ENCODE measurements at regions not wholly inside any gene's neighbourhood (a gene's known extent, or its start where the extent isn't known, plus 50 kb on each side); places are given as distances from the start of the nearest gene placed in this dataset.
"Not testable (repeated sequence)": the region's sequence is repeated elsewhere in the genome, so short reads cannot be mapped to it uniquely, and the experiment has no call there.

- no peak for DNase-seq (ENCODE audit: low read depth in 1 of 2, low spot score in 1 of 2)
Observed at GRCh38 chr17:20733923-20734322, 154.4 kb downstream of the CDRT15L2 start.

- DNase-seq (ENCODE audit: low read depth in 1 of 2, low spot score in 1 of 2), result no peak
Observed at GRCh38 chr17:20735796-20736195, 156.3 kb downstream of the CDRT15L2 start.

- not testable (repeated sequence) for DNase-seq (ENCODE audit: low read depth in 1 of 2, low spot score in 1 of 2)
Observed at GRCh38 chr17:20737636-20738035, 158.1 kb downstream of the CDRT15L2 start.

- no peak for DNase-seq (ENCODE audit: low read depth in 1 of 2, low spot score in 1 of 2)
Observed at GRCh38 chr17:20771104-20771503, 191.6 kb downstream of the CDRT15L2 start.

GRCh38 chr17:20774472-20775135, 195.1 kb downstream of the CDRT15L2 start:
- DNase-seq (ENCODE audit: low read depth in 1 of 2, low spot score in 1 of 2), result no peak

GRCh38 chr17:20775331-20775730, 195.8 kb downstream of the CDRT15L2 start:
- no peak for DNase-seq (ENCODE audit: low read depth in 1 of 2, low spot score in 1 of 2)

- no peak for DNase-seq (ENCODE audit: low read depth in 1 of 2, low spot score in 1 of 2)
Observed at GRCh38 chr17:20779521-20779920, 200.0 kb downstream of the CDRT15L2 start.

GRCh38 chr17:20781260-20781659, 201.7 kb downstream of the CDRT15L2 start:
- no peak for DNase-seq (ENCODE audit: low read depth in 1 of 2, low spot score in 1 of 2)

GRCh38 chr17:20781869-20782268, 202.3 kb downstream of the CDRT15L2 start:
- not testable (repeated sequence) for DNase-seq (ENCODE audit: low read depth in 1 of 2, low spot score in 1 of 2)

- DNase-seq (ENCODE audit: low read depth in 1 of 2, low spot score in 1 of 2), result no peak
Observed at GRCh38 chr17:20783091-20783490, 203.6 kb downstream of the CDRT15L2 start.

GRCh38 chr17:20784100-20784665, 204.7 kb downstream of the CDRT15L2 start:
- DNase-seq (ENCODE audit: low read depth in 1 of 2, low spot score in 1 of 2), result no peak

- no peak for DNase-seq (ENCODE audit: low read depth in 1 of 2, low spot score in 1 of 2)
Observed at GRCh38 chr17:20787281-20787680, 207.8 kb downstream of the CDRT15L2 start.

GRCh38 chr17:20791626-20792025, 212.1 kb downstream of the CDRT15L2 start:
- DNase-seq (ENCODE audit: low read depth in 1 of 2, low spot score in 1 of 2), result no peak

- DNase-seq (ENCODE audit: low read depth in 1 of 2, low spot score in 1 of 2), result not testable (repeated sequence)
Observed at GRCh38 chr17:20794532-20794931, 215.0 kb downstream of the CDRT15L2 start.

GRCh38 chr17:20797292-20797691, 217.8 kb downstream of the CDRT15L2 start:
- DNase-seq (ENCODE audit: low read depth in 1 of 2, low spot score in 1 of 2), result no peak

GRCh38 chr17:20800146-20800545, 220.6 kb downstream of the CDRT15L2 start:
- DNase-seq (ENCODE audit: low read depth in 1 of 2, low spot score in 1 of 2), result no peak

- no peak for DNase-seq (ENCODE audit: low read depth in 1 of 2, low spot score in 1 of 2)
Observed at GRCh38 chr17:20805751-20806150, 226.2 kb downstream of the CDRT15L2 start.

- not testable (repeated sequence) for DNase-seq (ENCODE audit: low read depth in 1 of 2, low spot score in 1 of 2)
Observed at GRCh38 chr17:20807566-20807965, 228.0 kb downstream of the CDRT15L2 start.

- DNase-seq (ENCODE audit: low read depth in 1 of 2, low spot score in 1 of 2), result not testable (repeated sequence)
Observed at GRCh38 chr17:20815410-20815809, 227.4 kb downstream of the USP22 start.

- DNase-seq (ENCODE audit: low read depth in 1 of 2, low spot score in 1 of 2), result no peak
Observed at GRCh38 chr17:20823905-20824304, 218.9 kb downstream of the USP22 start.

GRCh38 chr17:20825539-20825938, 217.3 kb downstream of the USP22 start:
- no peak for DNase-seq (ENCODE audit: low read depth in 1 of 2, low spot score in 1 of 2)

- not testable (repeated sequence) for DNase-seq (ENCODE audit: low read depth in 1 of 2, low spot score in 1 of 2)
Observed at GRCh38 chr17:20840453-20840852, 202.4 kb downstream of the USP22 start.
